HepG2 (cell line): ENCODE measurements at regions not wholly inside any gene's neighbourhood (a gene's known extent, or its start where the extent isn't known, plus 50 kb on each side); places are given as distances from the start of the nearest gene placed in this dataset.

Source experiments
- ATAC-seq: fragments of 200-7000 bp; cut with Tn5 transposase; 3 replicates; pipeline ENCODE4 v1.9.1; 2020; ENCODE audit warnings: mild to moderate bottlenecking, moderate library complexity
- BruUV-seq: library from RNA; stranded (reverse); fragments of 400-500 nt; replicated peaks from 2 replicates; lab custom pipeline; 2021; lab: Mats Ljungman, UMichigan
- CTCF ChIA-PET: fragments of 300-600 bp; formaldehyde crosslinking; extraction: SDS; loops from one replicate; lab custom pipeline; 2021; ENCODE audit warnings: low total read pairs, inconsistent platforms, low intra/inter-chr PET ratio; lab: Yijun Ruan, JAX
- POLR2A ChIA-PET: fragments of 350-600 bp; sonication (Branson Sonifier 250); formaldehyde crosslinking; loops from one replicate; lab custom pipeline; 2020; ENCODE audit warnings: antibody characterized with exemption, inconsistent platforms; lab: Yijun Ruan, JAX
- DNase-seq: peaks from one replicate; pipeline ENCODE4 v3.0.0-alpha.2; 2015; ENCODE audit warnings: low spot score
- FAIRE-seq: peaks from 3 replicates; lab custom pipeline; 2011; peaks lifted over from hg19 to GRCh38; lab: Jason Lieb, UNC
- H2AFZ ChIP-seq: one replicate; pipeline ENCODE4 v1.6.1; 2011; ENCODE audit warnings: low read length, inconsistent platforms
- H3K27ac ChIP-seq: fragments of 300-600 bp; 3 replicates; pipeline ENCODE4 v1.8.0; 2011; ENCODE audit warnings: mixed run types, mild to moderate bottlenecking, mixed read lengths, low read length, inconsistent platforms; ENCODE audit not compliant: insufficient read depth; ENCODE audit errors: extremely low read length
- H3K27me3 ChIP-seq, 2 experiments: fragments of 200-600 bp in 1 of 2; 2 replicates in 1 of 2; 3 replicates in 1 of 2; pipeline versions ENCODE4 v1.6.0 to v1.8.0; 2011; ENCODE audit warnings: low read length in 2 of 2, mild to moderate bottlenecking in 2 of 2, moderate library complexity in 2 of 2, inconsistent platforms in 1 of 2; ENCODE audit not compliant: insufficient read depth in 2 of 2, control insufficient read depth in 1 of 2
- H3K36me3 ChIP-seq, 2 experiments: fragments of 200-600 bp in 1 of 2; replicated peaks in 1 of 2; 2 replicates in 1 of 2; 3 replicates in 1 of 2; pipeline versions ENCODE4 v1.5.1 to v1.8.0; 2011; ENCODE audit warnings: low read length in 2 of 2, inconsistent platforms in 1 of 2; ENCODE audit not compliant: insufficient read depth in 2 of 2, control insufficient read depth in 1 of 2
- H3K4me1 ChIP-seq: 2 replicates; pipeline ENCODE4 v1.5.1; 2012; ENCODE audit warnings: low read length, inconsistent platforms; ENCODE audit not compliant: insufficient read depth
- H3K4me2 ChIP-seq: 2 replicates; pipeline ENCODE4 v1.6.0; 2011; ENCODE audit warnings: low read depth, low read length, inconsistent platforms
- H3K4me3 ChIP-seq, 3 experiments: fragments of 200-600 bp in 1 of 3; sonication (generic), shearing (Covaris generic) in 1 of 3; replicated peaks in 1 of 3; 2 replicates each; pipeline ENCODE4 v1.5.1; 2011 to 2016; ENCODE audit warnings: low read length in 3 of 3, inconsistent platforms in 2 of 3, low read depth in 2 of 3, mild to moderate bottlenecking in 2 of 3, control low read depth in 1 of 3, mixed read lengths in 1 of 3; ENCODE audit not compliant: insufficient read depth in 1 of 3
- H3K79me2 ChIP-seq: one replicate; pipeline ENCODE4 v1.6.1; 2011; ENCODE audit warnings: low read length, inconsistent platforms; ENCODE audit not compliant: insufficient read depth
- H3K9ac ChIP-seq: 2 replicates; pipeline ENCODE4 v1.6.0; 2011; ENCODE audit warnings: mild to moderate bottlenecking, low read depth, low read length, inconsistent platforms; ENCODE audit not compliant: insufficient read depth
- H3K9me3 ChIP-seq: 2 replicates; pipeline ENCODE4 v1.5.1; 2012; ENCODE audit warnings: mild to moderate bottlenecking, low read length
- H4K20me1 ChIP-seq: 2 replicates; pipeline ENCODE4 v1.6.0; 2011; ENCODE audit warnings: inconsistent platforms, mild to moderate bottlenecking, low read length, moderate library complexity; ENCODE audit not compliant: insufficient read depth
- BORCS8-MEF2B ChIP-seq: sonication (generic); formaldehyde crosslinking; IDR thresholded peaks from 2 replicates; pipeline ENCODE4 v1.8.0; 2022; ENCODE audit warnings: mild to moderate bottlenecking, missing genetic modification reagents
- HOXA9 ChIP-seq: sonication (generic); formaldehyde crosslinking; IDR thresholded peaks from 2 replicates; pipeline ENCODE4 v1.8.1; 2022; ENCODE audit warnings: missing genetic modification reagents, mild to moderate bottlenecking, moderate library complexity, borderline replicate concordance
- KAT7 ChIP-seq: IDR thresholded peaks from 2 replicates; pipeline ENCODE4 v1.6.1; 2018; ENCODE audit warnings: borderline replicate concordance, missing compliant biosample characterization
- MAF1 ChIP-seq: sonication (generic); formaldehyde crosslinking; IDR thresholded peaks from 2 replicates; pipeline ENCODE4 v1.5.0; 2020; ENCODE audit warnings: missing genetic modification reagents, borderline replicate concordance
- MBD4 ChIP-seq: IDR thresholded peaks from 2 replicates; pipeline ENCODE4 v1.6.1; 2012; ENCODE audit warnings: low read length, inconsistent platforms, borderline replicate concordance
- U2AF2 ChIP-seq: fragments of 200-400 bp; formaldehyde crosslinking; IDR thresholded peaks from 2 replicates; pipeline ENCODE4 v1.6.1; 2017; ENCODE audit warnings: low read depth, mild to moderate bottlenecking, low read length
- ZNF556 ChIP-seq: sonication (generic); formaldehyde crosslinking; IDR thresholded peaks from 2 replicates; pipeline ENCODE4 v1.4.0; 2020; ENCODE audit warnings: mild to moderate bottlenecking, missing genetic modification reagents, borderline replicate concordance
- ZNF570 ChIP-seq: sonication (generic); formaldehyde crosslinking; IDR thresholded peaks from 2 replicates; pipeline ENCODE4 v1.4.0; 2020; ENCODE audit warnings: mild to moderate bottlenecking, missing genetic modification reagents, borderline replicate concordance
- ZNF782 ChIP-seq: sonication (generic); formaldehyde crosslinking; IDR thresholded peaks from 2 replicates; pipeline ENCODE4 v1.4.0; 2020; ENCODE audit warnings: missing genetic modification reagents, mild to moderate bottlenecking, borderline replicate concordance
- WGBS: methylation state at CpG from one replicate; pipeline ENCODE4 v1.1.6; 2017; ENCODE audit warnings: low lambda C conversion rate; 5-methylcytosine and 5-hydroxymethylcytosine counted together
- in situ Hi-C: cut with HindIII; loops from 2 replicates; pipeline ENCODE4 v1.10.0; 2017; ENCODE audit warnings: low pct_unique_long_range_greater_than_20kb; ENCODE audit not compliant: extremely low pct_ligation_motif_present
- intact Hi-C: fragments of 100-400 bp; cut with micrococcal nuclease; formaldehyde crosslinking; loops from one replicate; pipeline ENCODE4 v1.10.0; 2022; ENCODE audit not compliant: unreplicated experiment
- TF ChIP-seq, protein P1 (sequence below): sonication (generic); formaldehyde crosslinking; IDR thresholded peaks from 2 replicates; pipeline ENCODE4 v1.4.0; 2020; ENCODE audit warnings: missing genetic modification reagents
- TF ChIP-seq, protein P2 (sequence below): sonication (generic); formaldehyde crosslinking; IDR thresholded peaks from 2 replicates; pipeline ENCODE4 v1.5.0; 2020; ENCODE audit warnings: mild to moderate bottlenecking, missing genetic modification reagents
- TF ChIP-seq, protein P3 (sequence below): sonication (generic); formaldehyde crosslinking; IDR thresholded peaks from 2 replicates; pipeline ENCODE4 v1.8.1; 2022; ENCODE audit warnings: mild to moderate bottlenecking, missing genetic modification reagents
- TF ChIP-seq, protein P4 (sequence below): sonication (generic); formaldehyde crosslinking; conservative IDR thresholded peaks from 2 replicates; pipeline ENCODE4 v1.5.0; 2020; ENCODE audit warnings: missing genetic modification reagents
- TF ChIP-seq, protein P5 (sequence below): sonication (generic); formaldehyde crosslinking; IDR thresholded peaks from 2 replicates; pipeline ENCODE4 v1.5.0; 2020; ENCODE audit warnings: mild to moderate bottlenecking, low read depth, missing genetic modification reagents, borderline replicate concordance

DNA sequence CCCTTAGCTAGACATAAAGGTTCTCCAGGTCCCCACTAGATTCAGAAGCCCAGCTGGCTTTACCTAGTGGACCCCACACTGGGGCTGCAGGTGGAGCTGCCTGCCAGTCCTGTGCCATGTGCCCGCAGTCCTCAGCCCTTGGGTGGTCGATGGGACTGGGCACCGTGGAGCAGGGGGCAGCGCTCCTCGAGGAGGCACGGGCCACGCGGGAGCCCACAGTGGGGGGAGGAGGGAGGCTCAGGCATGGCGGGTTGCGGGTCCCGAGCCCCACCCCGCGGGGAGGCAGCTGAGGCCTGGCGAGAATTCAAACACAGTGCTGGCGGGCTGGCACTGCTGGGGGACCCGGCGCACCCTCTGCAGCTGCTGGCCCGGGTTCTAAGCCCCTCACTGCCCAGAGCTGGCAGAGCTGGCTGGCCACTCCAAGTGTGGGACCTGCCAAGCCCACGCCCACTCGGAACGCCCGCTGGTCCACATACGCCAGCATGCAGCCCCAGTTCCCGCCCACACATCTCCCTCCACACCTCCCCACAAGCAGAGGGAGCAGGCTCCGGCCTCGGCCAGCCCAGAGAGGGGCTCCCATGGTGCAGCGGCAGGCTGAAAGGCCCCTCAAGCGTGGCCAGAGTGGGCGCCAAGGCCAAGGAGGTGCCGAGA is 119.7 kb upstream of the NRXN1 start:
- POLR2A ChIA-PET, result no interaction called here
- in situ Hi-C loops (no loop called here), intact Hi-C loops (no loop called here)
- Histone ChIP-seq H3K27me3 (no peaks in the 10 kb centered on the region), H3K4me3 (no peak overlapping the region), H3K27ac (no peak overlapping the region), H3K36me3 (no peaks in the 10 kb centered on the region), H4K20me1 (no peaks in the 10 kb centered on the region), H3K9ac (no peak overlapping the region), H2AFZ (no peak overlapping the region), H3K4me2 (no peak overlapping the region), H3K4me1 (no peaks in the 10 kb centered on the region), H3K9me3 (peaks cover 62% of the 10 kb centered on the region), H3K79me2 (no peaks in the 10 kb centered on the region)
- FAIRE-seq (no peak), ATAC-seq (no peak), DNase-seq (no peak)
- WGBS, result 51% methylated on average over 19 of the region's 30 CpGs
- BruUV-seq, result no TSS peak
- CTCF ChIA-PET, result no interaction called here
- no peak for TF ChIP-seq ZNF556 (CRISPR knock-in tag)
- TF ChIP-seq ZNF570 (CRISPR knock-in tag), result no peak
- no peak for TF ChIP-seq MAF1 (CRISPR knock-in tag)
- no peak for TF ChIP-seq HOXA9 (CRISPR knock-in tag)
- TF ChIP-seq, protein P1, sequence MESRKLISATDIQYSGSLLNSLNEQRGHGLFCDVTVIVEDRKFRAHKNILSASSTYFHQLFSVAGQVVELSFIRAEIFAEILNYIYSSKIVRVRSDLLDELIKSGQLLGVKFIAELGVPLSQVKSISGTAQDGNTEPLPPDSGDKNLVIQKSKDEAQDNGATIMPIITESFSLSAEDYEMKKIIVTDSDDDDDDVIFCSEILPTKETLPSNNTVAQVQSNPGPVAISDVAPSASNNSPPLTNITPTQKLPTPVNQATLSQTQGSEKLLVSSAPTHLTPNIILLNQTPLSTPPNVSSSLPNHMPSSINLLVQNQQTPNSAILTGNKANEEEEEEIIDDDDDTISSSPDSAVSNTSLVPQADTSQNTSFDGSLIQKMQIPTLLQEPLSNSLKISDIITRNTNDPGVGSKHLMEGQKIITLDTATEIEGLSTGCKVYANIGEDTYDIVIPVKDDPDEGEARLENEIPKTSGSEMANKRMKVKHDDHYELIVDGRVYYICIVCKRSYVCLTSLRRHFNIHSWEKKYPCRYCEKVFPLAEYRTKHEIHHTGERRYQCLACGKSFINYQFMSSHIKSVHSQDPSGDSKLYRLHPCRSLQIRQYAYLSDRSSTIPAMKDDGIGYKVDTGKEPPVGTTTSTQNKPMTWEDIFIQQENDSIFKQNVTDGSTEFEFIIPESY (CRISPR knock-in tag), result no peak
- TF ChIP-seq, protein P2, sequence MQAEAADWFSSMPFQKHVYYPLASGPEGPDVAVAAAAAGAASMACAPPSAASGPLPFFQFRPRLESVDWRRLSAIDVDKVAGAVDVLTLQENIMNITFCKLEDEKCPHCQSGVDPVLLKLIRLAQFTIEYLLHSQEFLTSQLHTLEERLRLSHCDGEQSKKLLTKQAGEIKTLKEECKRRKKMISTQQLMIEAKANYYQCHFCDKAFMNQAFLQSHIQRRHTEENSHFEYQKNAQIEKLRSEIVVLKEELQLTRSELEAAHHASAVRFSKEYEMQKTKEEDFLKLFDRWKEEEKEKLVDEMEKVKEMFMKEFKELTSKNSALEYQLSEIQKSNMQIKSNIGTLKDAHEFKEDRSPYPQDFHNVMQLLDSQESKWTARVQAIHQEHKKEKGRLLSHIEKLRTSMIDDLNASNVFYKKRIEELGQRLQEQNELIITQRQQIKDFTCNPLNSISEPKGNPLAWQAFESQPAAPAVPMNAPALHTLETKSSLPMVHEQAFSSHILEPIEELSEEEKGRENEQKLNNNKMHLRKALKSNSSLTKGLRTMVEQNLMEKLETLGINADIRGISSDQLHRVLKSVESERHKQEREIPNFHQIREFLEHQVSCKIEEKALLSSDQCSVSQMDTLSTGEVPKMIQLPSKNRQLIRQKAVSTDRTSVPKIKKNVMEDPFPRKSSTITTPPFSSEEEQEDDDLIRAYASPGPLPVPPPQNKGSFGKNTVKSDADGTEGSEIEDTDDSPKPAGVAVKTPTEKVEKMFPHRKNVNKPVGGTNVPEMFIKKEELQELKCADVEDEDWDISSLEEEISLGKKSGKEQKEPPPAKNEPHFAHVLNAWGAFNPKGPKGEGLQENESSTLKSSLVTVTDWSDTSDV (CRISPR knock-in tag), result no peak
- TF ChIP-seq, protein P3, sequence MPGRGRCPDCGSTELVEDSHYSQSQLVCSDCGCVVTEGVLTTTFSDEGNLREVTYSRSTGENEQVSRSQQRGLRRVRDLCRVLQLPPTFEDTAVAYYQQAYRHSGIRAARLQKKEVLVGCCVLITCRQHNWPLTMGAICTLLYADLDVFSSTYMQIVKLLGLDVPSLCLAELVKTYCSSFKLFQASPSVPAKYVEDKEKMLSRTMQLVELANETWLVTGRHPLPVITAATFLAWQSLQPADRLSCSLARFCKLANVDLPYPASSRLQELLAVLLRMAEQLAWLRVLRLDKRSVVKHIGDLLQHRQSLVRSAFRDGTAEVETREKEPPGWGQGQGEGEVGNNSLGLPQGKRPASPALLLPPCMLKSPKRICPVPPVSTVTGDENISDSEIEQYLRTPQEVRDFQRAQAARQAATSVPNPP (CRISPR knock-in tag), result no peak
- no peak for TF ChIP-seq ZNF782
- TF ChIP-seq, protein P4, sequence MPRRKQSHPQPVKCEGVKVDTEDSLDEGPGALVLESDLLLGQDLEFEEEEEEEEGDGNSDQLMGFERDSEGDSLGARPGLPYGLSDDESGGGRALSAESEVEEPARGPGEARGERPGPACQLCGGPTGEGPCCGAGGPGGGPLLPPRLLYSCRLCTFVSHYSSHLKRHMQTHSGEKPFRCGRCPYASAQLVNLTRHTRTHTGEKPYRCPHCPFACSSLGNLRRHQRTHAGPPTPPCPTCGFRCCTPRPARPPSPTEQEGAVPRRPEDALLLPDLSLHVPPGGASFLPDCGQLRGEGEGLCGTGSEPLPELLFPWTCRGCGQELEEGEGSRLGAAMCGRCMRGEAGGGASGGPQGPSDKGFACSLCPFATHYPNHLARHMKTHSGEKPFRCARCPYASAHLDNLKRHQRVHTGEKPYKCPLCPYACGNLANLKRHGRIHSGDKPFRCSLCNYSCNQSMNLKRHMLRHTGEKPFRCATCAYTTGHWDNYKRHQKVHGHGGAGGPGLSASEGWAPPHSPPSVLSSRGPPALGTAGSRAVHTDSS (CRISPR knock-in tag), result no peak
- TF ChIP-seq BORCS8-MEF2B (CRISPR knock-in tag), result no peak
- TF ChIP-seq, protein P5, sequence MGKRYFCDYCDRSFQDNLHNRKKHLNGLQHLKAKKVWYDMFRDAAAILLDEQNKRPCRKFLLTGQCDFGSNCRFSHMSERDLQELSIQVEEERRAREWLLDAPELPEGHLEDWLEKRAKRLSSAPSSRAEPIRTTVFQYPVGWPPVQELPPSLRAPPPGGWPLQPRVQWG (CRISPR knock-in tag), result no peak
- no peak for TF ChIP-seq MBD4
- no peak for TF ChIP-seq KAT7 (CRISPR knock-in tag)
- no peak for TF ChIP-seq U2AF2
